HCT116 (cell line): ENCODE measurements at regions not wholly inside any gene's neighbourhood (a gene's known extent, or its start where the extent isn't known, plus 50 kb on each side); places are given as distances from the start of the nearest gene placed in this dataset.

Source experiments
- ATAC-seq: fragments of 200-7000 bp; cut with Tn5 transposase; 2 replicates; pipeline ENCODE4 v1.9.1; 2020; ENCODE audit warnings: mild to moderate bottlenecking, moderate library complexity
- BruUV-seq: library from RNA; stranded (reverse); fragments of 400-500 nt; replicated peaks from 2 replicates; lab custom pipeline; 2021; lab: Mats Ljungman, UMichigan
- CTCF ChIA-PET: fragments of 300-600 bp; sonication (Branson Sonifier 250); formaldehyde crosslinking; loops from one replicate; lab custom pipeline; 2021; ENCODE audit warnings: antibody characterized with exemption; lab: Charles Lee
- POLR2A ChIA-PET: fragments of 300-600, 350-600 bp; sonication (Branson Sonifier 250); formaldehyde crosslinking; loops from one replicate; lab custom pipeline; 2021; ENCODE audit warnings: antibody characterized with exemption; lab: Charles Lee
- RAD21 ChIA-PET, 2 experiments: fragments of 300-600 bp; sonication (Branson Sonifier 250); formaldehyde crosslinking; loops; one replicate each; lab custom pipeline; 2023; ENCODE audit warnings: low total read pairs in 2 of 2; ENCODE audit not compliant: uncharacterized antibody in 2 of 2, unreplicated experiment in 2 of 2, low non-redundant PET in 1 of 2; lab: Charles Lee
- DNase-seq: peaks from one replicate; pipeline ENCODE4 v3.0.0-alpha.2; 2010; ENCODE audit warnings: low read depth, low spot score
- H2AFZ ChIP-seq: fragments of 200-600 bp; shearing (Covaris generic), sonication (generic); 2 replicates; pipeline ENCODE4 v1.6.1; 2017; ENCODE audit warnings: low read depth, mixed run types, mixed read lengths, antibody characterized with exemption, low read length; ENCODE audit not compliant: poor library complexity, severe bottlenecking
- H3K27ac ChIP-seq: 2 replicates; pipeline ENCODE4 v1.5.1; 2012; ENCODE audit warnings: low read depth, low read length
- H3K27me3 ChIP-seq: fragments of 200-600 bp; sonication (generic); 2 replicates; pipeline ENCODE4 v1.6.1; 2016; ENCODE audit warnings: mixed run types, low read length, mixed read lengths; ENCODE audit not compliant: insufficient read depth
- H3K36me3 ChIP-seq, 2 experiments: fragments of 200-500 bp in 1 of 2; fragments of 200-600 bp in 1 of 2; sonication (Bioruptor generic) in 1 of 2; sonication (generic) in 1 of 2; 2 replicates each; pipeline versions ENCODE4 v1.5.1 to v1.6.1; 2014 to 2016; ENCODE audit warnings: low read length in 2 of 2, inconsistent platforms in 1 of 2, mixed read lengths in 1 of 2, mixed run types in 1 of 2; ENCODE audit not compliant: insufficient read depth in 2 of 2, control insufficient read depth in 1 of 2
- H3K4me1 ChIP-seq, 2 experiments: fragments of 200-600 bp in 1 of 2; sonication (generic) in 1 of 2; 2 replicates each; pipeline versions ENCODE4 v1.5.1 to v1.6.1; 2012 to 2017; ENCODE audit warnings: low read length in 2 of 2, inconsistent platforms in 1 of 2, mild to moderate bottlenecking in 1 of 2, mixed read lengths in 1 of 2, mixed run types in 1 of 2, moderate library complexity in 1 of 2; ENCODE audit not compliant: insufficient read depth in 2 of 2, control insufficient read depth in 1 of 2
- H3K4me2 ChIP-seq: fragments of 200-600 bp; sonication (generic); 2 replicates; pipeline ENCODE4 v1.6.1; 2017; ENCODE audit warnings: mixed run types, low read length, mixed read lengths
- H3K4me3 ChIP-seq, 2 experiments: fragments of 200-600 bp in 1 of 2; sonication (generic) in 1 of 2; replicated peaks in 1 of 2; 2 replicates each; pipeline ENCODE4 v1.5.1; 2011 to 2016; ENCODE audit warnings: low read length in 2 of 2, control low read depth in 1 of 2, low read depth in 1 of 2, mild to moderate bottlenecking in 1 of 2, mixed read lengths in 1 of 2, mixed run types in 1 of 2
- H3K79me2 ChIP-seq: fragments of 200-600 bp; sonication (generic); 2 replicates; pipeline ENCODE4 v1.6.1; 2017; ENCODE audit warnings: mild to moderate bottlenecking, mixed run types, low read length, moderate library complexity, mixed read lengths; ENCODE audit not compliant: insufficient read depth
- H3K9ac ChIP-seq: fragments of 200-600 bp; sonication (generic); 2 replicates; pipeline ENCODE4 v1.6.1; 2016; ENCODE audit warnings: low read length, mixed read lengths
- H3K9me2 ChIP-seq: fragments of 200-600 bp; sonication (generic), shearing (Covaris generic); 2 replicates; pipeline ENCODE4 v1.6.1; 2017; ENCODE audit warnings: mixed run types, mild to moderate bottlenecking, moderate library complexity; ENCODE audit not compliant: insufficient read depth
- H3K9me3 ChIP-seq, 2 experiments: fragments of 200-500 bp in 1 of 2; fragments of 200-600 bp in 1 of 2; sonication (Bioruptor generic) in 1 of 2; sonication (generic) in 1 of 2; 2 replicates each; pipeline ENCODE4 v1.6.1; 2014 to 2017; ENCODE audit warnings: low read length in 2 of 2, mixed read lengths in 2 of 2, inconsistent platforms in 1 of 2, low read depth in 1 of 2, mild to moderate bottlenecking in 1 of 2, mixed run types in 1 of 2, moderate library complexity in 1 of 2; ENCODE audit not compliant: control insufficient read depth in 1 of 2, insufficient read depth in 1 of 2
- H4K20me1 ChIP-seq: fragments of 200-600 bp; sonication (generic), shearing (Covaris generic); 2 replicates; pipeline ENCODE4 v1.6.1; 2017; ENCODE audit warnings: mixed run types, mild to moderate bottlenecking, moderate library complexity; ENCODE audit not compliant: insufficient read depth
- CEBPB ChIP-seq: IDR thresholded peaks from 2 replicates; pipeline ENCODE4 v1.6.1; 2012; ENCODE audit warnings: low read depth
- CTCF ChIP-seq, 3 experiments: fragments of 200-600 bp in 1 of 3; sonication (generic) in 1 of 3; IDR thresholded peaks in 2 of 3; conservative IDR thresholded peaks in 1 of 3; 2 replicates each; pipeline ENCODE4 v1.5.1; 2012 to 2017; ENCODE audit warnings: low read depth in 2 of 3, low read length in 2 of 3, antibody characterized with exemption in 1 of 3, borderline replicate concordance in 1 of 3, control low read depth in 1 of 3, mild to moderate bottlenecking in 1 of 3, mixed read lengths in 1 of 3, mixed run types in 1 of 3, moderate library complexity in 1 of 3; ENCODE audit not compliant: insufficient read depth in 1 of 3
- EGR1 ChIP-seq: IDR thresholded peaks from 2 replicates; pipeline ENCODE4 v1.6.1; 2012; ENCODE audit warnings: low read depth
- EZH2phosphoT487 ChIP-seq: fragments of 200-600 bp; IDR thresholded peaks from 2 replicates; pipeline ENCODE4 v1.6.1; 2018; ENCODE audit warnings: antibody characterized with exemption, borderline replicate concordance
- JUND ChIP-seq: IDR thresholded peaks from 2 replicates; pipeline ENCODE4 v1.6.1; 2012
- POLR2A ChIP-seq: IDR thresholded peaks from 2 replicates; pipeline ENCODE4 v1.7.0; 2011; ENCODE audit warnings: borderline replicate concordance; ENCODE audit not compliant: insufficient read depth, insufficient read length; ENCODE audit errors: extremely low read depth
- POLR2AphosphoS5 ChIP-seq: IDR thresholded peaks from 2 replicates; pipeline ENCODE4 v1.6.1; 2011; ENCODE audit warnings: mild to moderate bottlenecking, low read depth, low read length, moderate library complexity
- RAD21 ChIP-seq: IDR thresholded peaks from 2 replicates; pipeline ENCODE4 v1.6.1; 2012; ENCODE audit warnings: low read depth, mild to moderate bottlenecking
- REST ChIP-seq: IDR thresholded peaks from 2 replicates; pipeline ENCODE4 v1.6.1; 2012; ENCODE audit warnings: low read depth
- ZBTB33 ChIP-seq: IDR thresholded peaks from 2 replicates; pipeline ENCODE4 v1.6.1; 2011; ENCODE audit warnings: mild to moderate bottlenecking, low read length, moderate library complexity; ENCODE audit not compliant: insufficient replicate concordance; ENCODE audit errors: extremely low read depth
- ZFX ChIP-seq: fragments of 450-650 bp; IDR thresholded peaks from 2 replicates; pipeline ENCODE4 v1.6.1; 2017
- ZNF274 ChIP-seq: fragments of 200-500 bp; sonication (Bioruptor generic); IDR thresholded peaks from 2 replicates; pipeline ENCODE4 v1.6.1; 2014; ENCODE audit warnings: mild to moderate bottlenecking, low read depth, low read length, inconsistent platforms
- intact Hi-C: fragments of 100-400 bp; cut with micrococcal nuclease; formaldehyde crosslinking; loops from 2 replicates; pipeline ENCODE4 v1.10.0; 2022

GRCh38 chr10:29403208-29403607 is 114.3 kb downstream of the LYZL1 start:
- Histone ChIP-seq H4K20me1 (no peaks in the 10 kb centered on the region), H3K36me3 (no peaks in the 10 kb centered on the region), H3K9ac (no peak overlapping the region), H3K27ac (no peak overlapping the region), H3K4me2 (no peak overlapping the region), H3K9me2 (no peaks in the 10 kb centered on the region), H3K9me3 (peaks cover 0 to 7% of the 10 kb centered on the region in 2 experiments; a peak in 1 of 4 replicates), H3K79me2 (no peaks in the 10 kb centered on the region), H3K4me3 (no peak overlapping the region), H2AFZ (no peak overlapping the region), H3K4me1 (no peaks in the 10 kb centered on the region), H3K27me3 (no peaks in the 10 kb centered on the region)
- ChIA-PET CTCF (no interaction called here), RAD21 (no interaction called here), POLR2A (no interaction called here)
- no peak for TF ChIP-seq RAD21
- no peak for TF ChIP-seq ZNF274
- no peak for TF ChIP-seq REST
- TF ChIP-seq POLR2A, result no peak
- no peak for TF ChIP-seq ZBTB33
- TF ChIP-seq POLR2AphosphoS5, result no peak
- TF ChIP-seq EZH2phosphoT487, result no peak
- TF ChIP-seq EGR1, result no peak
- no peak for TF ChIP-seq CEBPB
- no peak for TF ChIP-seq CTCF (IDR thresholded peaks at IDR 0.05 in 2 of 3, conservative IDR thresholded peaks at IDR 0.05 in 1 of 3; ENCODE audit: borderline replicate concordance in 1 of 3, insufficient read depth in 1 of 3, low read depth in 2 of 3, low read length in 2 of 3)
- no peak for TF ChIP-seq JUND
- no peak for TF ChIP-seq ZFX
- ATAC-seq (no peak), DNase-seq (no peak)
- BruUV-seq, result no TSS peak
- intact Hi-C loops, result no loop called here
